GM12878 (cell line): ENCODE measurements at regions not wholly inside any gene's neighbourhood (a gene's known extent, or its start where the extent isn't known, plus 50 kb on each side); places are given as distances from the start of the nearest gene placed in this dataset.

Source experiments
- ATAC-seq: fragments of 200-7000 bp; cut with Tn5 transposase; 3 replicates; pipeline ENCODE4 v1.9.1; 2020; ENCODE audit warnings: mild to moderate bottlenecking, moderate library complexity
- BruUV-seq: library from RNA; stranded (reverse); fragments of 400-500 nt; replicated peaks from 2 replicates; lab custom pipeline; 2021; lab: Mats Ljungman, UMichigan
- CTCF ChIA-PET: fragments of 300-600 bp; sonication (Branson Sonifier 250); formaldehyde crosslinking; extraction: SDS; loops from one replicate; lab custom pipeline; 2021; ENCODE audit warnings: inconsistent platforms; lab: Yijun Ruan, JAX
- POLR2A ChIA-PET: fragments of 350-600 bp; formaldehyde crosslinking; extraction: SDS; loops from one replicate; lab custom pipeline; 2021; ENCODE audit warnings: inconsistent platforms; lab: Charles Lee
- RAD21 ChIA-PET: fragments of 300-600 bp; sonication (Branson Sonifier 250); formaldehyde crosslinking; loops from one replicate; lab custom pipeline; 2023; ENCODE audit warnings: antibody characterized with exemption; ENCODE audit not compliant: unreplicated experiment; lab: Charles Lee
- SMC1A ChIA-PET: fragments of 300-600 bp; sonication (Branson Sonifier 250); formaldehyde crosslinking; loops from one replicate; lab custom pipeline; 2023; ENCODE audit not compliant: unreplicated experiment, uncharacterized antibody; lab: Charles Lee
- DNase-seq: peaks from one replicate; pipeline ENCODE4 v3.0.0-alpha.2; 2011; ENCODE audit warnings: low read depth, low spot score
- FAIRE-seq: peaks from 3 replicates; lab custom pipeline; 2011; peaks lifted over from hg19 to GRCh38; lab: Jason Lieb, UNC
- H2AFZ ChIP-seq: 2 replicates; pipeline ENCODE4 v1.6.0; 2011; ENCODE audit warnings: low read depth, low read length, control low read depth; ENCODE audit not compliant: control insufficient read depth
- H3K27ac ChIP-seq: 2 replicates; pipeline ENCODE4 v1.5.1; 2011; ENCODE audit warnings: control low read depth; ENCODE audit not compliant: control insufficient read depth, insufficient read depth
- H3K27me3 ChIP-seq, 2 experiments: replicated peaks in 1 of 2; 2 replicates each; pipeline versions ENCODE4 v1.6.0 to v1.6.1; 2011; ENCODE audit warnings: low read length in 1 of 2; ENCODE audit not compliant: control insufficient read depth in 2 of 2, insufficient read depth in 2 of 2
- H3K36me3 ChIP-seq, 2 experiments: 2 replicates each; pipeline ENCODE4 v1.5.1; 2011; ENCODE audit warnings: low read length in 1 of 2; ENCODE audit not compliant: control insufficient read depth in 2 of 2, insufficient read depth in 2 of 2
- H3K4me1 ChIP-seq: 2 replicates; pipeline ENCODE4 v1.6.1; 2011; ENCODE audit warnings: mild to moderate bottlenecking, low read length, moderate library complexity, mixed read lengths; ENCODE audit not compliant: control insufficient read depth, insufficient read depth
- H3K4me2 ChIP-seq: 2 replicates; pipeline ENCODE4 v1.6.0; 2011; ENCODE audit warnings: control low read depth; ENCODE audit not compliant: control insufficient read depth, insufficient read depth
- H3K4me3 ChIP-seq: fragments of 200-600 bp; sonication (generic); 2 replicates; pipeline ENCODE4 v1.5.1; 2016
- H3K79me2 ChIP-seq: 2 replicates; pipeline ENCODE4 v1.6.0; 2011; ENCODE audit warnings: low read length; ENCODE audit not compliant: control insufficient read depth, insufficient read depth
- H3K9ac ChIP-seq: 2 replicates; pipeline ENCODE4 v1.8.0; 2011; ENCODE audit warnings: low read length, control low read depth, mixed read lengths; ENCODE audit not compliant: control insufficient read depth, insufficient read depth
- H3K9me3 ChIP-seq: replicated peaks from 3 replicates; pipeline ENCODE4 v1.5.1; 2011; ENCODE audit warnings: mild to moderate bottlenecking, low read length; ENCODE audit not compliant: control insufficient read depth, insufficient read depth
- H4K20me1 ChIP-seq: 2 replicates; pipeline ENCODE4 v1.6.0; 2011; ENCODE audit not compliant: control insufficient read depth, insufficient read depth
- BMI1 ChIP-seq: fragments of 450-650 bp; IDR thresholded peaks from 2 replicates; pipeline ENCODE4 v1.6.1; 2016; ENCODE audit warnings: mild to moderate bottlenecking, moderate library complexity, borderline replicate concordance
- EP300 ChIP-seq, 2 experiments: fragments of 150-350 bp in 1 of 2; IDR thresholded peaks; 2 replicates each; pipeline ENCODE4 v1.6.1; 2011 to 2012; ENCODE audit warnings: low read depth in 2 of 2, low read length in 2 of 2, borderline replicate concordance in 1 of 2, improper control_type of control experiment in 1 of 2, inconsistent platforms in 1 of 2; ENCODE audit not compliant: control insufficient read depth in 1 of 2
- GATAD2B ChIP-seq: fragments of 450-650 bp; conservative IDR thresholded peaks from 2 replicates; pipeline ENCODE4 v1.6.1; 2017; ENCODE audit warnings: low read depth, mild to moderate bottlenecking, moderate library complexity
- HDGF ChIP-seq: fragments of 450-650 bp; IDR thresholded peaks from 2 replicates; pipeline ENCODE4 v1.6.1; 2016; ENCODE audit warnings: antibody characterized with exemption
- IRF3 ChIP-seq: fragments of 450-650 bp; IDR thresholded peaks from 2 replicates; pipeline ENCODE4 v1.6.1; 2014; ENCODE audit warnings: mild to moderate bottlenecking
- IRF4 ChIP-seq: IDR thresholded peaks from 2 replicates; pipeline ENCODE4 v1.6.1; 2011; ENCODE audit warnings: low read depth, low read length
- JUND ChIP-seq: IDR thresholded peaks from 2 replicates; pipeline ENCODE4 v1.6.1; 2012; ENCODE audit warnings: low read depth, mild to moderate bottlenecking, low read length, improper control_type of control experiment, moderate library complexity
- KDM1A ChIP-seq: fragments of 200-600 bp; sonication (generic); IDR thresholded peaks from 2 replicates; pipeline ENCODE4 v1.6.1; 2016; ENCODE audit warnings: borderline replicate concordance
- MYB ChIP-seq: fragments of 150-350 bp; IDR thresholded peaks from 2 replicates; pipeline ENCODE4 v1.6.1; 2014; ENCODE audit warnings: mild to moderate bottlenecking, low read depth, low read length, borderline replicate concordance
- NFYB ChIP-seq: IDR thresholded peaks from 2 replicates; pipeline ENCODE4 v1.6.1; 2011; ENCODE audit warnings: low read depth, mild to moderate bottlenecking, low read length, improper control_type of control experiment, moderate library complexity; ENCODE audit not compliant: insufficient read depth
- PKNOX1 ChIP-seq: fragments of 450-650 bp; IDR thresholded peaks from 2 replicates; pipeline ENCODE4 v1.6.1; 2016; ENCODE audit warnings: mild to moderate bottlenecking
- RUNX3 ChIP-seq: IDR thresholded peaks from 2 replicates; pipeline ENCODE4 v1.6.1; 2012; ENCODE audit warnings: low read length, inconsistent platforms
- SKIL ChIP-seq: fragments of 450-650 bp; IDR thresholded peaks from 2 replicates; pipeline ENCODE4 v1.6.1; 2017; ENCODE audit warnings: mild to moderate bottlenecking, low read depth, inconsistent platforms; ENCODE audit not compliant: poor library complexity, severe bottlenecking
- SMAD5 ChIP-seq: IDR thresholded peaks from 2 replicates; pipeline ENCODE4 v1.6.1; 2016; ENCODE audit warnings: antibody characterized with exemption, low read depth
- ZBTB11 ChIP-seq: fragments of 450-650 bp; formaldehyde crosslinking; IDR thresholded peaks from 2 replicates; pipeline ENCODE4 v1.5.0; 2022; ENCODE audit warnings: mild to moderate bottlenecking, missing genetic modification characterization
- ZNF384 ChIP-seq: IDR thresholded peaks from 2 replicates; pipeline ENCODE4 v1.6.1; 2012; ENCODE audit warnings: low read depth, mild to moderate bottlenecking, low read length, improper control_type of control experiment, borderline replicate concordance
- WGBS: methylation state at CpG from one replicate; pipeline ENCODE4 v1.1.6; 2016; ENCODE audit warnings: low lambda C conversion rate; ENCODE audit not compliant: insufficient replicate concordance, insufficient coverage; ENCODE audit errors: missing lambda C conversion rate; 5-methylcytosine and 5-hydroxymethylcytosine counted together
- in situ Hi-C: fragments of 300-500 bp; cut with MboI; formaldehyde crosslinking; loops from 9 replicates; pipeline ENCODE4 v1.14.3; 2018; ENCODE audit warnings: mixed read lengths
- intact Hi-C: fragments of 100-400 bp; cut with micrococcal nuclease; formaldehyde crosslinking; loops from one replicate; pipeline ENCODE4 v1.14.2; 2022; ENCODE audit not compliant: unreplicated experiment

- no peak for TF ChIP-seq NFYB
- TF ChIP-seq, all 136 proteins: peak for 0
Observed at GRCh38 chr10:128215733-128216132, 89.5 kb upstream of the MKI67 start (continued).

- ChIA-PET SMC1A (no interaction called here), RAD21 (no interaction called here), POLR2A (no interaction called here), CTCF (no interaction called here)
- Histone ChIP-seq H3K4me3 (no peak overlapping the region), H3K4me1 (no peaks in the 10 kb centered on the region), H3K4me2 (no peak overlapping the region), H3K27me3 (peaks cover 3 to 5% of the 10 kb centered on the region in 2 experiments), H4K20me1 (no peaks in the 10 kb centered on the region), H3K9ac (no peak overlapping the region), H2AFZ (no peak overlapping the region), H3K36me3 (no peaks in the 10 kb centered on the region), H3K27ac (no peak overlapping the region), H3K79me2 (no peaks in the 10 kb centered on the region), H3K9me3 (no peaks in the 10 kb centered on the region)
- in situ Hi-C loops (no loop called here), intact Hi-C loops (no loop called here)
- DNase-seq (no peak), ATAC-seq (no peak), FAIRE-seq (no peak)
- no peak for TF ChIP-seq EP300 (IDR thresholded peaks at IDR 0.05; ENCODE audit: borderline replicate concordance in 1 of 2, control insufficient read depth in 1 of 2, low read depth in 2 of 2, low read length in 2 of 2)
- no peak for TF ChIP-seq JUND
- TF ChIP-seq MYB = no peak
- no peak for TF ChIP-seq GATAD2B
- no peak for TF ChIP-seq SKIL
- no peak for TF ChIP-seq IRF4
- TF ChIP-seq BMI1 = no peak
- no peak for TF ChIP-seq ZBTB11 (CRISPR knock-in tag)
- no peak for TF ChIP-seq KDM1A
- TF ChIP-seq HDGF = no peak
- TF ChIP-seq RUNX3 = no peak
- TF ChIP-seq PKNOX1 = no peak
- no peak for TF ChIP-seq ZNF384
- TF ChIP-seq IRF3 = no peak
- TF ChIP-seq SMAD5 = no peak
- WGBS = 30% methylated on average over 7 of the region's 7 CpGs
- BruUV-seq = no TSS peak
Observed at GRCh38 chr10:128217136-128217535, 90.9 kb upstream of the MKI67 start.
